K562 (cell line): ENCODE measurements at regions not wholly inside any gene's neighbourhood (a gene's known extent, or its start where the extent isn't known, plus 50 kb on each side); places are given as distances from the start of the nearest gene placed in this dataset.

Experiments
- CREB5 ChIP-seq: fragments of 250-450 bp; sonication (Bioruptor Pico); IDR thresholded peaks from 2 replicates; pipeline ENCODE4 v1.5.0; 2020; ENCODE audit warnings: mild to moderate bottlenecking
- FOS ChIP-seq: IDR thresholded peaks from 3 replicates; pipeline ENCODE4 v1.6.1; 2011; ENCODE audit not compliant: insufficient read length; ENCODE audit errors: extremely low read depth
- NR2C2 ChIP-seq, 2 experiments: fragments of 200-800 bp in 1 of 2; sonication (Bioruptor generic) in 1 of 2; sonication (generic) in 1 of 2; formaldehyde crosslinking in 1 of 2; IDR thresholded peaks; 2 replicates each; pipeline versions ENCODE4 v1.6.1 to v1.8.0; 2016 to 2022; ENCODE audit warnings: mild to moderate bottlenecking in 1 of 2, missing compliant biosample characterization in 1 of 2, missing genetic modification characterization in 1 of 2, missing genetic modification reagents in 1 of 2
- TARDBP ChIP-seq: fragments of 450-650 bp; IDR thresholded peaks from 2 replicates; pipeline ENCODE4 v1.6.1; 2016
- TCF7L2 ChIP-seq: fragments of 150-350 bp; IDR thresholded peaks from 2 replicates; pipeline ENCODE4 v1.6.1; 2016; ENCODE audit warnings: low read depth, mild to moderate bottlenecking, low read length, moderate library complexity
- TRIM24 ChIP-seq, 2 experiments: fragments of 450-650 bp; IDR thresholded peaks; 2 replicates each; pipeline ENCODE4 v1.6.1; 2016
- ZNF277 ChIP-seq: fragments of 250-450 bp; sonication (Bioruptor Pico); IDR thresholded peaks from 2 replicates; pipeline ENCODE4 v1.8.0; 2022; ENCODE audit warnings: inconsistent platforms, mild to moderate bottlenecking, moderate library complexity, borderline replicate concordance
- ZNF766 ChIP-seq: fragments of 200-800 bp; sonication (Bioruptor generic); conservative IDR thresholded peaks from 2 replicates; pipeline ENCODE4 v1.6.1; 2016; ENCODE audit warnings: missing genetic modification characterization, missing compliant biosample characterization
- TF ChIP-seq, protein P1 (sequence below): fragments of 450-650 bp; formaldehyde crosslinking; IDR thresholded peaks from 2 replicates; pipeline ENCODE4 v1.4.0; 2022; ENCODE audit warnings: missing genetic modification characterization
- TF ChIP-seq, protein P2 (sequence below), 3 experiments: IDR thresholded peaks in 2 of 3; conservative IDR thresholded peaks in 1 of 3; 2 replicates each; pipeline ENCODE4 v1.5.1; 2011 to 2012; ENCODE audit warnings: low read length in 3 of 3, mild to moderate bottlenecking in 3 of 3, control low read depth in 2 of 3, improper control_type of control experiment in 1 of 3, inconsistent platforms in 1 of 3, low read depth in 1 of 3, mixed read lengths in 1 of 3, moderate library complexity in 1 of 3; ENCODE audit not compliant: insufficient read depth in 2 of 3
- TF ChIP-seq, protein P3 (sequence below), 2 experiments: fragments of 450-650 bp in 1 of 2; sonication (generic) in 1 of 2; formaldehyde crosslinking in 1 of 2; IDR thresholded peaks in 1 of 2; conservative IDR thresholded peaks in 1 of 2; 2 replicates each; pipeline versions ENCODE4 v1.6.1 to v1.8.1; 2016 to 2023; ENCODE audit warnings: mild to moderate bottlenecking in 2 of 2, moderate library complexity in 2 of 2, inconsistent platforms in 1 of 2, missing genetic modification reagents in 1 of 2

DNA sequence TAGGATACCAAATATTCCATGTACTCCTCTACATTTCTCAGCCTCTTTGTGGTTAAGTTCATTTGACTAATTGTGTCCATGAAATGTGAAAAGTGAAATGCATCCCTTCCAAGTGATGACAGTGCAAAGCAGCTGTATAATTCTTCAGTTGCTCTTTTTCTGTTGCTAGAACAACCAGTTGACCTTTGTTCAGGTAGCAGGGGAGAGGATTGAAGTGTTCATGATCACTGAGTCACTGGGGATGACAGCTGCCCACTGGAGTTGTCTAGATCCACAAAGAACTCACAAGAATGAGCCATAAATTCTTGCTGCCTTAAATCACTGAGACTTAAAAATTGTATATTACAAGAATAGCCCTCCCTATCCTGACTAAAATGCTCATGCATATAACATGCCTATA, 254.6 kb downstream of the EPHA7 start (continued):
- TF ChIP-seq NR2C2 (CRISPR knock-in tag; IDR thresholded peaks at IDR 0.05) (no peak), NR2C2 (tag; IDR thresholded peaks at IDR 0.05) (no peak), TRIM24 (IDR thresholded peaks at IDR 0.05) (no peak), TCF7L2 (no peak), ZNF766 (CRISPR knock-in tag) (no peak), FOS (no peak), TARDBP (no peak), ZNF277 (CRISPR knock-in tag) (no peak), CREB5 (CRISPR knock-in tag) (no peak)
- TF ChIP-seq, protein P1, sequence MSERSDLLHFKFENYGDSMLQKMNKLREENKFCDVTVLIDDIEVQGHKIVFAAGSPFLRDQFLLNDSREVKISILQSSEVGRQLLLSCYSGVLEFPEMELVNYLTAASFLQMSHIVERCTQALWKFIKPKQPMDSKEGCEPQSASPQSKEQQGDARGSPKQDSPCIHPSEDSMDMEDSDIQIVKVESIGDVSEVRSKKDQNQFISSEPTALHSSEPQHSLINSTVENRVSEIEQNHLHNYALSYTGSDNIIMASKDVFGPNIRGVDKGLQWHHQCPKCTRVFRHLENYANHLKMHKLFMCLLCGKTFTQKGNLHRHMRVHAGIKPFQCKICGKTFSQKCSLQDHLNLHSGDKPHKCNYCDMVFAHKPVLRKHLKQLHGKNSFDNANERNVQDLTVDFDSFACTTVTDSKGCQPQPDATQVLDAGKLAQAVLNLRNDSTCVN (CRISPR knock-in tag): no peak
- TF ChIP-seq, protein P2, sequence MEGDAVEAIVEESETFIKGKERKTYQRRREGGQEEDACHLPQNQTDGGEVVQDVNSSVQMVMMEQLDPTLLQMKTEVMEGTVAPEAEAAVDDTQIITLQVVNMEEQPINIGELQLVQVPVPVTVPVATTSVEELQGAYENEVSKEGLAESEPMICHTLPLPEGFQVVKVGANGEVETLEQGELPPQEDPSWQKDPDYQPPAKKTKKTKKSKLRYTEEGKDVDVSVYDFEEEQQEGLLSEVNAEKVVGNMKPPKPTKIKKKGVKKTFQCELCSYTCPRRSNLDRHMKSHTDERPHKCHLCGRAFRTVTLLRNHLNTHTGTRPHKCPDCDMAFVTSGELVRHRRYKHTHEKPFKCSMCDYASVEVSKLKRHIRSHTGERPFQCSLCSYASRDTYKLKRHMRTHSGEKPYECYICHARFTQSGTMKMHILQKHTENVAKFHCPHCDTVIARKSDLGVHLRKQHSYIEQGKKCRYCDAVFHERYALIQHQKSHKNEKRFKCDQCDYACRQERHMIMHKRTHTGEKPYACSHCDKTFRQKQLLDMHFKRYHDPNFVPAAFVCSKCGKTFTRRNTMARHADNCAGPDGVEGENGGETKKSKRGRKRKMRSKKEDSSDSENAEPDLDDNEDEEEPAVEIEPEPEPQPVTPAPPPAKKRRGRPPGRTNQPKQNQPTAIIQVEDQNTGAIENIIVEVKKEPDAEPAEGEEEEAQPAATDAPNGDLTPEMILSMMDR (IDR thresholded peaks at IDR 0.05 in 2 of 3, conservative IDR thresholded peaks at IDR 0.05 in 1 of 3; ENCODE audit: insufficient read depth in 2 of 3, low read depth in 1 of 3, low read length in 3 of 3): no peak
- TF ChIP-seq, protein P3, sequence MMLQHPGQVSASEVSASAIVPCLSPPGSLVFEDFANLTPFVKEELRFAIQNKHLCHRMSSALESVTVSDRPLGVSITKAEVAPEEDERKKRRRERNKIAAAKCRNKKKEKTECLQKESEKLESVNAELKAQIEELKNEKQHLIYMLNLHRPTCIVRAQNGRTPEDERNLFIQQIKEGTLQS (IDR thresholded peaks at IDR 0.05): no peak
- TF ChIP-seq, protein P3 (CRISPR knock-in tag; conservative IDR thresholded peaks at IDR 0.05): no peak
